Hepatocyte (in vitro differentiated cells): ENCODE measurements at regions not wholly inside any gene's neighbourhood (a gene's known extent, or its start where the extent isn't known, plus 50 kb on each side); places are given as distances from the start of the nearest gene placed in this dataset.

Experiments used
- DNase-seq: peaks from one replicate; pipeline ENCODE4 v3.0.0-alpha.2; 2016; ENCODE audit warnings: low spot score
- H2AFZ ChIP-seq: fragments of 200-600 bp; sonication (generic); 2 replicates; pipeline ENCODE4 v1.6.0; 2016; ENCODE audit warnings: antibody characterized with exemption, mild to moderate bottlenecking
- H3K27ac ChIP-seq: fragments of 200-600 bp; sonication (generic); 2 replicates; pipeline ENCODE4 v1.5.1; 2016; ENCODE audit warnings: mild to moderate bottlenecking
- H3K27me3 ChIP-seq: fragments of 200-600 bp; sonication (generic); 2 replicates; pipeline ENCODE4 v1.6.1; 2016
- H3K36me3 ChIP-seq: fragments of 200-600 bp; sonication (generic); replicated peaks from 2 replicates; pipeline ENCODE4 v1.5.1; 2016; ENCODE audit warnings: low read depth; ENCODE audit not compliant: insufficient read depth
- H3K4me1 ChIP-seq: fragments of 200-600 bp; sonication (generic); 2 replicates; pipeline ENCODE4 v1.5.1; 2016; ENCODE audit warnings: mild to moderate bottlenecking, moderate library complexity; ENCODE audit not compliant: insufficient read depth
- H3K4me2 ChIP-seq: fragments of 200-600 bp; sonication (generic); 2 replicates; pipeline ENCODE4 v1.6.0; 2016
- H3K4me3 ChIP-seq: fragments of 200-600 bp; sonication (generic); 2 replicates; pipeline ENCODE4 v1.5.1; 2016; ENCODE audit warnings: mild to moderate bottlenecking
- H3K79me2 ChIP-seq: fragments of 200-600 bp; sonication (generic); 2 replicates; pipeline ENCODE4 v1.6.0; 2017; ENCODE audit warnings: mild to moderate bottlenecking
- H3K9me2 ChIP-seq: fragments of 200-600 bp; sonication (generic); replicated peaks from 2 replicates; pipeline ENCODE4 v1.6.0; 2017; ENCODE audit warnings: mild to moderate bottlenecking; ENCODE audit not compliant: insufficient read depth
- H3K9me3 ChIP-seq: fragments of 200-600 bp; sonication (generic); 2 replicates; pipeline ENCODE4 v1.5.1; 2016; ENCODE audit warnings: low read depth, mild to moderate bottlenecking
- H4K20me1 ChIP-seq: fragments of 200-600 bp; sonication (generic); 2 replicates; pipeline ENCODE4 v1.6.0; 2016; ENCODE audit warnings: mild to moderate bottlenecking; ENCODE audit not compliant: insufficient read depth, poor library complexity, severe bottlenecking
- EZH2 ChIP-seq: fragments of 200-600 bp; sonication (generic); IDR thresholded peaks from 2 replicates; pipeline ENCODE4 v1.6.1; 2016; ENCODE audit warnings: antibody characterized with exemption, mild to moderate bottlenecking, borderline replicate concordance
- EZH2phosphoT487 ChIP-seq: fragments of 200-600 bp; sonication (generic); IDR thresholded peaks from one replicate; pipeline ENCODE4 v1.6.1; 2018; ENCODE audit warnings: antibody characterized with exemption, mild to moderate bottlenecking, low read depth, moderate library complexity; ENCODE audit not compliant: unreplicated experiment, severe bottlenecking
- whole genome bisulfite sequencing: methylation state at CpG from one replicate; pipeline ENCODE4 v1.1.6; 2016; ENCODE audit warnings: low lambda C conversion rate; ENCODE audit errors: missing lambda C conversion rate; 5-methylcytosine and 5-hydroxymethylcytosine counted together
- TF ChIP-seq, protein P1 (sequence below): fragments of 200-600 bp; sonication (generic); IDR thresholded peaks from 2 replicates; pipeline ENCODE4 v1.5.1; 2016; ENCODE audit warnings: antibody characterized with exemption, mild to moderate bottlenecking; ENCODE audit not compliant: poor library complexity

DNA sequence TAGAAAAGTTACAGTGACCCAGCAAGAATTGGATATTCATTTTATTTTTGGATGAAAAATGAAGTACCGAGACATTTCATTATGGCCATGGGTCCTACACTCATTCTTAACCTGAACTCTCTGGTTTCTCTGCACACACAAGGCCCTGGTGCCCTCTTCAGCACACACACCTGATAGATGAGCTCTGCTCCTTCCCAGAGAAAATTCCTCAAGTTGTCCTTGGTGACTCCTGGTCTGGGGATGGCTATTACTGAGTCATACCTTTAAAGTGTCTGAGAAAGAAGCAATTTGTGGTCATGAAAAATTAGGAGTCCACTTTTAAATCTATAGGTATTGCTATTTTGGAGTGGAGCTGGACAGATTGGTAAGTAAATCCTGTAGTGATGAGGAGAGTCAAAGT, 311.5 kb downstream of the CDH2 start:
- TF ChIP-seq EZH2phosphoT487 (no peak), EZH2 (no peak)
- TF ChIP-seq, protein P1, sequence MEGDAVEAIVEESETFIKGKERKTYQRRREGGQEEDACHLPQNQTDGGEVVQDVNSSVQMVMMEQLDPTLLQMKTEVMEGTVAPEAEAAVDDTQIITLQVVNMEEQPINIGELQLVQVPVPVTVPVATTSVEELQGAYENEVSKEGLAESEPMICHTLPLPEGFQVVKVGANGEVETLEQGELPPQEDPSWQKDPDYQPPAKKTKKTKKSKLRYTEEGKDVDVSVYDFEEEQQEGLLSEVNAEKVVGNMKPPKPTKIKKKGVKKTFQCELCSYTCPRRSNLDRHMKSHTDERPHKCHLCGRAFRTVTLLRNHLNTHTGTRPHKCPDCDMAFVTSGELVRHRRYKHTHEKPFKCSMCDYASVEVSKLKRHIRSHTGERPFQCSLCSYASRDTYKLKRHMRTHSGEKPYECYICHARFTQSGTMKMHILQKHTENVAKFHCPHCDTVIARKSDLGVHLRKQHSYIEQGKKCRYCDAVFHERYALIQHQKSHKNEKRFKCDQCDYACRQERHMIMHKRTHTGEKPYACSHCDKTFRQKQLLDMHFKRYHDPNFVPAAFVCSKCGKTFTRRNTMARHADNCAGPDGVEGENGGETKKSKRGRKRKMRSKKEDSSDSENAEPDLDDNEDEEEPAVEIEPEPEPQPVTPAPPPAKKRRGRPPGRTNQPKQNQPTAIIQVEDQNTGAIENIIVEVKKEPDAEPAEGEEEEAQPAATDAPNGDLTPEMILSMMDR: no peak
- Histone ChIP-seq H3K9me3 (no peaks in the 10 kb centered on the region), H3K79me2 (no peaks in the 10 kb centered on the region), H3K9me2 (peaks cover 3% of the 10 kb centered on the region), H3K4me1 (no peaks in the 10 kb centered on the region), H2AFZ (no peak overlapping the region), H3K4me3 (no peak overlapping the region), H3K27me3 (no peaks in the 10 kb centered on the region), H3K36me3 (no peaks in the 10 kb centered on the region), H4K20me1 (no peaks in the 10 kb centered on the region), H3K4me2 (no peak overlapping the region), H3K27ac (no peak overlapping the region)
- 100% methylated on average over 1 of the region's 1 CpG for WGBS
- DNase-seq: no peak

DNA sequence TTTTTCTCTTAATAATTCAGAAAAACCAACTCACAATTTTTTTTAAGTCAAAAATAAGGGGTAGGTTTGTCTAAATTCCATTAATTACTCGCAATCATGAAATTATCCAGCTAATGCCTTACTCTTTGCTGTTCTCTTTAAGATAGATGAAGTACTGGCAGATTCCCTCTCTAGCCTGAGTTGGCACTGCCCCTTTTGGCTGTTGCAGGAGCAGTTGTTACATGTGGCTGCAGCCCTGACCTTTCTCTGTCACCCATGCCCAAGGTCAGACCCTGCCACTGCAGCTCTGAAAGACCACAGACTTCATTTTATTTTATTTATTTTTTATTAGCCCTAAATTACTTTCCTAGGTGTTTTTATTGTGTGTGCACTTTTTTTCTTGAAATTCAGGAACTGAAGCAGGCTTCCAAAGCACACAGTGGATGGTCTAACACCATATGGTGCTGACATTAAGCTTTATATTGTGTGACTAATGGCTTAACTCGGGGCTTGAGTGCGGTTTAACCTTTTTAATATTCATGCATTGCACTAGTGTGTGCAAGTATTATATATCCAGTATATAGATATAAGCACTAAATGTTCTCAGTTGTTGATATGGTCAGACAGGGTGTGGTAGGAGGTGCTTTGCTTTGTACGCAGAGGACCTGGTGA, 313.0 kb downstream of the CDH2 start:
- WGBS: 76% methylated on average over 4 of the region's 4 CpGs
- no peak overlapping the region for H2AFZ ChIP-seq

DNA sequence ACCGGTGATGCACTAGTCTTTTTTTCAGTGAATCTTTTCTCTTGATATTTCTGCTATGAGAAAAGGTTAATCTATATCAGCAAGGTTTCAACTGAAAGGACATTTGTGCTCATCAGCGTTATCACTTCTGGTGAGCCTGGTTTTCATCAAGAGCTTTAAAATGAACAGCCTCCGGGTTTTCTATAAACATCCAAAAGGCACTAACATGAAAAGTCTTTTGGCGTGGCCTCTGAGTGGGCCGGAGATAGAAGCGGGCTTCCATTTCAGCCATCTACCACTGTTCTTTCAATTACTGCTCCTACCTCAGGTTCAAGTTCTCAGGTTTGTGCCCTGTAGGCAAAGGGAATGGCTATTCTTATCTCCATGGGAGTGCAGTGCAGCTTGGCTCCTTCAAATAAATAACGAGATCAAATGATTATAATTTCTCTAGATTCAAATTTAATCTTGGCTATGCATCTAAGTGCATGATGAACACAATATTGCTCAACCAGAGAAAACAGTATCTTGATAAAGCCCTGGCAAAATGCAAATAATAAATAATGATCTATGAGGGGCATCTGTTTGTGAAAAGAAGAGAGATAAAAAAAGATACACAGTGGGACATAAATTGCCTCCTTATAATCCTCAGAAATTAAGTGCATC, 314.8 kb downstream of the CDH2 start:
- 48% methylated on average over 7 of the region's 7 CpGs for WGBS
- no peaks in the 10 kb centered on the region for H3K27me3 ChIP-seq
- TF ChIP-seq EZH2 (no peak), EZH2phosphoT487 (no peak)
- TF ChIP-seq, protein P1: no peak
- H3K4me1 ChIP-seq: no peaks in the 10 kb centered on the region
- no peak overlapping the region for H3K4me2 ChIP-seq
- no peaks in the 10 kb centered on the region for H3K79me2 ChIP-seq
- H2AFZ ChIP-seq: no peak overlapping the region
- H3K9me2 ChIP-seq: no peaks in the 10 kb centered on the region
- H3K27ac ChIP-seq: no peak overlapping the region
- H3K36me3 ChIP-seq: no peaks in the 10 kb centered on the region
- H4K20me1 ChIP-seq: no peaks in the 10 kb centered on the region
- no peak for DNase-seq
- H3K9me3 ChIP-seq: no peaks in the 10 kb centered on the region
- H3K4me3 ChIP-seq: no peak overlapping the region

More for the DNA sequence above, 313.0 kb downstream of the CDH2 start:
- H3K9me2 ChIP-seq: peaks cover 3% of the 10 kb centered on the region
- H3K36me3 ChIP-seq: no peaks in the 10 kb centered on the region
- H3K79me2 ChIP-seq: no peaks in the 10 kb centered on the region
- no peak overlapping the region for H3K4me3 ChIP-seq
- H3K9me3 ChIP-seq: no peaks in the 10 kb centered on the region
- no peak overlapping the region for H3K27ac ChIP-seq
- H3K4me2 ChIP-seq: no peak overlapping the region
- TF ChIP-seq EZH2phosphoT487 (no peak), EZH2 (no peak)
- TF ChIP-seq, protein P1: no peak
- DNase-seq: no peak
- H3K27me3 ChIP-seq: no peaks in the 10 kb centered on the region
- H4K20me1 ChIP-seq: no peaks in the 10 kb centered on the region
- H3K4me1 ChIP-seq: no peaks in the 10 kb centered on the region
